ENCODE measurements at regions not wholly inside any gene's neighbourhood (a gene's known extent, or its start where the extent isn't known, plus 50 kb on each side); places are given as distances from the start of the nearest gene placed in this dataset.

- no peaks in the 10 kb centered on the region for H3K27me3 ChIP-seq (ENCODE audit: insufficient read depth, insufficient read length)
- H3K9ac ChIP-seq (ENCODE audit: insufficient read length, low read depth) = no peak overlapping the region
- H3K9me3 ChIP-seq (ENCODE audit: insufficient read depth, low read length) = no peaks in the 10 kb centered on the region; the same call in 1 of the 2 replicates
- H3K4me3 ChIP-seq (ENCODE audit: insufficient read length, low read depth) = no peak overlapping the region
- no peak for DNase-seq (ENCODE audit: low read depth, low spot score)
- H3K4me1 ChIP-seq (ENCODE audit: insufficient read depth, insufficient read length) = no peaks in the 10 kb centered on the region
- H3K36me3 ChIP-seq (ENCODE audit: insufficient read depth, insufficient read length, low read length) = no peaks in the 10 kb centered on the region
- TF ChIP-seq ZNF274 (IDR thresholded peaks at IDR 0.05; ENCODE audit: low read depth, low read length) (no peak), SUZ12 (IDR thresholded peaks at IDR 0.05; ENCODE audit: extremely low read depth, insufficient read depth, insufficient read length) (no peak), YY1 (IDR thresholded peaks at IDR 0.05; ENCODE audit: insufficient read depth, insufficient read length) (no peak)
These were observed 1323.9 kb upstream of the DDX18 start for GRCh38 chr2:116490511-116491145.

GRCh38 chr2:116491292-116491691, 1323.2 kb upstream of the DDX18 start:
- no peak for TF ChIP-seq ZNF274 (IDR thresholded peaks at IDR 0.05; ENCODE audit: low read depth, low read length)
- no peak for TF ChIP-seq SUZ12 (IDR thresholded peaks at IDR 0.05; ENCODE audit: extremely low read depth, insufficient read depth, insufficient read length)
- TF ChIP-seq YY1 (IDR thresholded peaks at IDR 0.05; ENCODE audit: insufficient read depth, insufficient read length) = no peak
- Histone ChIP-seq H3K36me3 (ENCODE audit: insufficient read depth, insufficient read length, low read length) (no peaks in the 10 kb centered on the region), H3K9ac (ENCODE audit: insufficient read length, low read depth) (no peak overlapping the region), H3K9me3 (ENCODE audit: insufficient read depth, low read length) (no peaks in the 10 kb centered on the region; the same call in 1 of the 2 replicates), H3K4me1 (ENCODE audit: insufficient read depth, insufficient read length) (no peaks in the 10 kb centered on the region), H3K4me3 (ENCODE audit: insufficient read length, low read depth) (no peak overlapping the region), H3K27me3 (ENCODE audit: insufficient read depth, insufficient read length) (no peaks in the 10 kb centered on the region)
- no peak for DNase-seq (ENCODE audit: low read depth, low spot score)

- DNase-seq (ENCODE audit: low read depth, low spot score) = no peak
- no peaks in the 10 kb centered on the region for H3K4me1 ChIP-seq (ENCODE audit: insufficient read depth, insufficient read length)
- TF ChIP-seq ZNF274 (IDR thresholded peaks at IDR 0.05; ENCODE audit: low read depth, low read length) = no peak
- TF ChIP-seq YY1 (IDR thresholded peaks at IDR 0.05; ENCODE audit: insufficient read depth, insufficient read length) = no peak
- no peak for TF ChIP-seq SUZ12 (IDR thresholded peaks at IDR 0.05; ENCODE audit: extremely low read depth, insufficient read depth, insufficient read length)
- no peaks in the 10 kb centered on the region for H3K27me3 ChIP-seq (ENCODE audit: insufficient read depth, insufficient read length)
- H3K36me3 ChIP-seq (ENCODE audit: insufficient read depth, insufficient read length, low read length) = no peaks in the 10 kb centered on the region
- no peak overlapping the region for H3K4me3 ChIP-seq (ENCODE audit: insufficient read length, low read depth)
- H3K9ac ChIP-seq (ENCODE audit: insufficient read length, low read depth) = no peak overlapping the region
- no peaks in the 10 kb centered on the region for H3K9me3 ChIP-seq (ENCODE audit: insufficient read depth, low read length)
These were observed 1315.1 kb upstream of the DDX18 start for GRCh38 chr2:116499389-116499788.

GRCh38 chr2:116510117-116510671, 1304.3 kb upstream of the DDX18 start:
- DNase-seq (ENCODE audit: low read depth, low spot score) = peak; percentile 32
- no peak overlapping the region for H3K4me3 ChIP-seq (ENCODE audit: insufficient read length, low read depth)
- no peaks in the 10 kb centered on the region for H3K27me3 ChIP-seq (ENCODE audit: insufficient read depth, insufficient read length)
- no peaks in the 10 kb centered on the region for H3K9me3 ChIP-seq (ENCODE audit: insufficient read depth, low read length)
- no peaks in the 10 kb centered on the region for H3K36me3 ChIP-seq (ENCODE audit: insufficient read depth, insufficient read length, low read length)
- H3K9ac ChIP-seq (ENCODE audit: insufficient read length, low read depth) = no peak overlapping the region
- no peak for TF ChIP-seq ZNF274 (IDR thresholded peaks at IDR 0.05; ENCODE audit: low read depth, low read length)
- TF ChIP-seq SUZ12 (IDR thresholded peaks at IDR 0.05; ENCODE audit: extremely low read depth, insufficient read depth, insufficient read length) = no peak
- TF ChIP-seq YY1 (IDR thresholded peaks at IDR 0.05; ENCODE audit: insufficient read depth, insufficient read length) = no peak
- H3K4me1 ChIP-seq (ENCODE audit: insufficient read depth, insufficient read length) = no peaks in the 10 kb centered on the region

- Histone ChIP-seq H3K36me3 (ENCODE audit: insufficient read depth, insufficient read length, low read length) (no peaks in the 10 kb centered on the region), H3K4me1 (ENCODE audit: insufficient read depth, insufficient read length) (no peaks in the 10 kb centered on the region), H3K9ac (ENCODE audit: insufficient read length, low read depth) (no peak overlapping the region), H3K27me3 (ENCODE audit: insufficient read depth, insufficient read length) (no peaks in the 10 kb centered on the region), H3K4me3 (ENCODE audit: insufficient read length, low read depth) (no peak overlapping the region), H3K9me3 (ENCODE audit: insufficient read depth, low read length) (no peaks in the 10 kb centered on the region)
- no peak for TF ChIP-seq YY1 (IDR thresholded peaks at IDR 0.05; ENCODE audit: insufficient read depth, insufficient read length)
- TF ChIP-seq ZNF274 (IDR thresholded peaks at IDR 0.05; ENCODE audit: low read depth, low read length) = no peak
- TF ChIP-seq SUZ12 (IDR thresholded peaks at IDR 0.05; ENCODE audit: extremely low read depth, insufficient read depth, insufficient read length) = no peak
- DNase-seq (ENCODE audit: low read depth, low spot score) = no peak
These were observed 1303.1 kb upstream of the DDX18 start for GRCh38 chr2:116511426-116511825.

GRCh38 chr2:116513991-116514390, 1300.5 kb upstream of the DDX18 start:
- Histone ChIP-seq H3K4me1 (ENCODE audit: insufficient read depth, insufficient read length) (no peaks in the 10 kb centered on the region), H3K27me3 (ENCODE audit: insufficient read depth, insufficient read length) (no peaks in the 10 kb centered on the region), H3K36me3 (ENCODE audit: insufficient read depth, insufficient read length, low read length) (no peaks in the 10 kb centered on the region), H3K9me3 (ENCODE audit: insufficient read depth, low read length) (no peaks in the 10 kb centered on the region), H3K9ac (ENCODE audit: insufficient read length, low read depth) (no peak overlapping the region), H3K4me3 (ENCODE audit: insufficient read length, low read depth) (no peak overlapping the region)
- no peak for TF ChIP-seq ZNF274 (IDR thresholded peaks at IDR 0.05; ENCODE audit: low read depth, low read length)
- no peak for DNase-seq (ENCODE audit: low read depth, low spot score)

GRCh38 chr2:116517936-116518335, 1296.6 kb upstream of the DDX18 start:
- DNase-seq (ENCODE audit: low read depth, low spot score) = no peak
- H3K9ac ChIP-seq (ENCODE audit: insufficient read length, low read depth) = no peak overlapping the region
- no peaks in the 10 kb centered on the region for H3K36me3 ChIP-seq (ENCODE audit: insufficient read depth, insufficient read length, low read length)
- TF ChIP-seq ZNF274 (IDR thresholded peaks at IDR 0.05; ENCODE audit: low read depth, low read length) (no peak), SUZ12 (IDR thresholded peaks at IDR 0.05; ENCODE audit: extremely low read depth, insufficient read depth, insufficient read length) (no peak), YY1 (IDR thresholded peaks at IDR 0.05; ENCODE audit: insufficient read depth, insufficient read length) (no peak)
- peaks cover 28% of the 10 kb centered on the region; the same call in 1 of the 2 replicates for H3K9me3 ChIP-seq (ENCODE audit: insufficient read depth, low read length)
- H3K4me3 ChIP-seq (ENCODE audit: insufficient read length, low read depth) = no peak overlapping the region
- no peaks in the 10 kb centered on the region for H3K27me3 ChIP-seq (ENCODE audit: insufficient read depth, insufficient read length)
- H3K4me1 ChIP-seq (ENCODE audit: insufficient read depth, insufficient read length) = no peaks in the 10 kb centered on the region
